A673 (cell line): ENCODE measurements at regions not wholly inside any gene's neighbourhood (a gene's known extent, or its start where the extent isn't known, plus 50 kb on each side); places are given as distances from the start of the nearest gene placed in this dataset.

ENCODE experiments used
- CTCF ChIP-seq: fragments of 300-800, 200-600 bp; sonication (generic); conservative IDR thresholded peaks from 2 replicates; pipeline ENCODE4 v1.5.1; 2017; ENCODE audit warnings: low read depth, mild to moderate bottlenecking, antibody characterized with exemption, low read length, moderate library complexity, mixed read lengths
- EZH2 ChIP-seq: fragments of 200-600 bp; sonication (generic); IDR thresholded peaks from 2 replicates; pipeline ENCODE4 v1.6.1; 2017; ENCODE audit warnings: borderline replicate concordance, low read depth, mild to moderate bottlenecking, mixed read lengths, antibody characterized with exemption, low read length; ENCODE audit not compliant: poor library complexity, severe bottlenecking

DNA sequence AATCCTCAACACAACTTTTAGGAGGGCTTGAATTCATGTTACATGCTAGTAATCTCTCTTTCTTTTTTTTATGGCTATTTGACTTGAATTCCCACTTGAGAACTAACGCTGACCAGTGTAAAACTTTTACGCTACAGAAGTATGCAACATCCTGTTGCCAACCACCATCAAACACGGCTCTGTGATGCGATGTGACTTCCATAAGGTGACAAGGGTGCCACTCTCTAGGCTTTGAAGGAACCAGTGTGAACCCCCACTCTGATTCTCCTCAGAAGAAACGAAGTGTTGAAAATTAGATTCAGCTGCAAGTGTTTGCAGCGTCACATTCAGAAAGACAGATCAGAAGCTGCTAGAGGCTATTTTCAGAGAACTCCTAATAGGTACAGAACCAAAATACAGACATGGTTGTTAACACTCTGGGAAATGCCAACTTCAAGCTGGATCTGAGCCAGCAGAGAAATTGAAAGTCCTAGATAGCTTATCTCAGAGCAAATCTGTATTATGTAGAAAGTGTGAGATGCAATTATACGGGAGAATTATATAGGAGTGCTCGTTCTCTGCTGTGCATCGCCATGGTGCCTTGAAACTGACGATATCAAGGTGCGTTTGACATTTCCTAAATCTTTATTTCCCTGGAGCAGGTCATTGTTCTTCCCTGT, 271.2 kb downstream of the LPIN1 start:
- TF ChIP-seq CTCF (no peak), EZH2 (no peak)
